HG03095 (cell line): ENCODE measurements at regions not wholly inside any gene's neighbourhood (a gene's known extent, or its start where the extent isn't known, plus 50 kb on each side); places are given as distances from the start of the nearest gene placed in this dataset.

Experiments used
- ATAC-seq: cut with Tn5 transposase; IDR thresholded peaks from one replicate; pipeline ENCODE4 v1.9.1; 2021; ENCODE audit warnings: moderate library complexity; ENCODE audit not compliant: unreplicated experiment

DNA sequence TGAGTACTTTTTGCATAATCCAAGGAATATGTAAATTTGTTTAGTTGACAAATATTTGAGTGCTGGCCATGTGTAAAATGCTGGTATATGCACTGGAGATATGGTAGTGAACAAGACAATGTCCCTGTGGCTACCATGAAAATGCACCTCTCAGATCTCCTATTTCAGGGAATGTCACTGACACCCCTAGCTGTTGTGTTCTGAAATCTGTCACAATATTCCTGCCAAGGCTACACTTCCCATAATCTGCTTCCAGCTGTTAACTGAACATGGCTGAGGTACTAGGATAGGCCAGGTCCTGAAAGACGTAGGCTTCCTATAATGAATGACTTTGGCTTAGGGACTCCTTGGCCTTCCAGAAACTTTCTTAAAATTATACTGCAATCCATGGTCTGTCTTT lies 197.8 kb downstream of the ZNF648 start:
- no peak for ATAC-seq

- ATAC-seq, result no peak
Measured at GRCh38 chr1:181863006-181863405, 198.5 kb downstream of the ZNF648 start.

- no peak for ATAC-seq
Measured at GRCh38 chr1:181858135-181858534, 203.4 kb downstream of the ZNF648 start.
